Mucosa of gallbladder (tissue), 1 donor: ENCODE measurements at regions not wholly inside any gene's neighbourhood (a gene's known extent, or its start where the extent isn't known, plus 50 kb on each side); places are given as distances from the start of the nearest gene placed in this dataset.
"Not testable (repeated sequence)": the region's sequence is repeated elsewhere in the genome, so short reads cannot be mapped to it uniquely, and the experiment has no call there.

ENCODE experiments used
- DNase-seq: peaks from one replicate; pipeline ENCODE4 v3.0.0-alpha.2; 2020; ENCODE audit warnings: low spot score
- donor health status: DM: no; HTN: no; CAD: no.

GRCh38 chr9:115799734-115800133 lies 353.9 kb upstream of the PAPPA start:
- DNase-seq, result no peak

GRCh38 chr9:115804206-115804605 lies 349.4 kb upstream of the PAPPA start:
- DNase-seq, result no peak

- DNase-seq, result peak; percentile 54
These were observed 345.5 kb upstream of the PAPPA start for GRCh38 chr9:115808108-115808507.

GRCh38 chr9:115808695-115809094 lies 344.9 kb upstream of the PAPPA start:
- no peak for DNase-seq

- no peak for DNase-seq
These were observed 343.4 kb upstream of the PAPPA start for GRCh38 chr9:115810166-115810565.

GRCh38 chr9:115814081-115814480 lies 339.5 kb upstream of the PAPPA start:
- no peak for DNase-seq

- DNase-seq, result no peak
These were observed 337.8 kb upstream of the PAPPA start for GRCh38 chr9:115815786-115816185.

GRCh38 chr9:115818651-115819050 lies 334.9 kb upstream of the PAPPA start:
- not testable (repeated sequence) for DNase-seq

- DNase-seq, result no peak
These were observed 321.6 kb upstream of the PAPPA start for GRCh38 chr9:115832031-115832430.

GRCh38 chr9:115837618-115838017 lies 316.0 kb upstream of the PAPPA start:
- DNase-seq, result peak; percentile 12

- DNase-seq, result no peak
These were observed 315.2 kb upstream of the PAPPA start for GRCh38 chr9:115838417-115838816.

GRCh38 chr9:115844433-115844832 lies 309.2 kb upstream of the PAPPA start:
- not testable (repeated sequence) for DNase-seq

- DNase-seq, result peak; percentile 21
These were observed 307.8 kb upstream of the PAPPA start for GRCh38 chr9:115845648-115846312.

GRCh38 chr9:115847216-115847615 lies 306.4 kb upstream of the PAPPA start:
- DNase-seq, result no peak

GRCh38 chr9:115849679-115850412 lies 303.7 kb upstream of the PAPPA start:
- no peak for DNase-seq

GRCh38 chr9:115850548-115851304 lies 302.9 kb upstream of the PAPPA start:
- peak; percentile 11 for DNase-seq

- no peak for DNase-seq
These were observed 298.0 kb upstream of the PAPPA start for GRCh38 chr9:115855458-115856133.

GRCh38 chr9:115858421-115858820 lies 295.2 kb upstream of the PAPPA start:
- not testable (repeated sequence) for DNase-seq

GRCh38 chr9:115862021-115862420 lies 291.6 kb upstream of the PAPPA start:
- no peak for DNase-seq

GRCh38 chr9:115864581-115864980 lies 289.0 kb upstream of the PAPPA start:
- no peak for DNase-seq

- DNase-seq, result no peak
These were observed 286.3 kb upstream of the PAPPA start for GRCh38 chr9:115867326-115867725.

- DNase-seq, result no peak
These were observed 275.6 kb upstream of the PAPPA start for GRCh38 chr9:115877852-115878438.
